HCEC 1CT (cell line): ENCODE measurements at regions not wholly inside any gene's neighbourhood (a gene's known extent, or its start where the extent isn't known, plus 50 kb on each side); places are given as distances from the start of the nearest gene placed in this dataset.

Experiments used
- DNase-seq: peaks from one replicate; pipeline ENCODE4 v3.0.0-alpha.2; 2017

- no peak for DNase-seq
Measured at GRCh38 chr3:145780301-145780700, 380.7 kb downstream of the PLOD2 start.

DNA sequence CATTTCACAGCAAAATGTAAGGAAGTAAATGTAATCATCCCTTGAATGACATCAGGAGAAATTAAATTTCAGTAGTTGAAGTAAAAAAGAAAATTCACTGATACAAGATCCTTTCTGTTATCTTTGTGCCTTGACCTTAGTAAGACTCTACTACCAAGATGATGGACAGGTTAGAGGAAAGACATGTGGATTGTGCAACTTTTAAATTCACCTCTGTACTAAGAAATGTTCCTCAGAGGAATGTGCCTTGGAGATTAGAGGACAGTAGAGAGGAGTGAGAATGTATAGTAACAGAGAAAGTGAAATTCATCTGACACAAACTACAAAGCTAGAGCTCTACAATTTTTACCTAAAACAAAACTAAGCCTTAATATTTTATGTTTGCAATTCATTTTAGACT lies 375.3 kb downstream of the PLOD2 start:
- DNase-seq = no peak

GRCh38 chr3:145798007-145798406 lies 363.0 kb downstream of the PLOD2 start:
- DNase-seq = no peak

DNA sequence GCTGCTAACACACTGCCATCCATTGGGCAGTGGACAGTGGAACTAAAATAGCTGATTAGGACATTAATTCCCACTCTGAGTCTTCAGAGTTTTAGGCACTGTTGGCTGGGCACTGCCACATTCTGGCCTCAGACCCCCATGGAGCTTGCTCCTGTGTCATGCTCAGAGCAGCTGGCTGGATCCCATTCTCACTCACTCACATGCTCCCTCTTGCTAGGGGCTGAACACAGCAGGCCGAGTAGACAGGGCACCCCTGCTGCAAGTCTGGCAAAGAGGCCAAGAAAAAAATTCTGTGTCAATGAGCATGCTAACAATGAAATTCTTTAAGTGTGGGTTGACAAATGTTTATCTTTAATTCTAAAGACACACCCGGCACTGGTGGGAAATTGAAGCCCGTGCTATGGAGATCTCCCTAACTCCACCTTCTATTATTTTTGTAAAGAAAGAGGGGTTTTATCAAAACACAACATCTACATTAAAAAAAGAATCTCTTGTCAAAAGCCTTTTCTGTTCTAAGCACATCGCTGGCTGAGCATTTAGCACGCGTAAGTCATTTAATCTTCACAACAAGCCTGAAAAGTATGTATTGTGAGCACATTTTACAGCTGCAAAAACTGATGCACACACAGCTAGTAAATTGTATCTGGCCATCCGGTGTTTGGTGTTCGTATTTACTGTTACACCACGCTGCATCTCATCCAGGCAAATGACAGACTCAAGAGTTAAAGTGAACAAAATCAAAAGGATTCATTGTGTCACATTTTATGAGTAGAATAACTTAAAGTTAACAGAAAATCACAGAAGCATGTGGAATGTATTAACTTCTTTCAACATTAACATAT lies 362.1 kb downstream of the PLOD2 start:
- no peak for DNase-seq

GRCh38 chr3:145801696-145802095 lies 359.3 kb downstream of the PLOD2 start:
- DNase-seq = no peak

- DNase-seq = peak; percentile 21
Measured at GRCh38 chr3:145807990-145808389, 353.0 kb downstream of the PLOD2 start.

GRCh38 chr3:145812391-145812790 lies 348.6 kb downstream of the PLOD2 start:
- no peak for DNase-seq

DNA sequence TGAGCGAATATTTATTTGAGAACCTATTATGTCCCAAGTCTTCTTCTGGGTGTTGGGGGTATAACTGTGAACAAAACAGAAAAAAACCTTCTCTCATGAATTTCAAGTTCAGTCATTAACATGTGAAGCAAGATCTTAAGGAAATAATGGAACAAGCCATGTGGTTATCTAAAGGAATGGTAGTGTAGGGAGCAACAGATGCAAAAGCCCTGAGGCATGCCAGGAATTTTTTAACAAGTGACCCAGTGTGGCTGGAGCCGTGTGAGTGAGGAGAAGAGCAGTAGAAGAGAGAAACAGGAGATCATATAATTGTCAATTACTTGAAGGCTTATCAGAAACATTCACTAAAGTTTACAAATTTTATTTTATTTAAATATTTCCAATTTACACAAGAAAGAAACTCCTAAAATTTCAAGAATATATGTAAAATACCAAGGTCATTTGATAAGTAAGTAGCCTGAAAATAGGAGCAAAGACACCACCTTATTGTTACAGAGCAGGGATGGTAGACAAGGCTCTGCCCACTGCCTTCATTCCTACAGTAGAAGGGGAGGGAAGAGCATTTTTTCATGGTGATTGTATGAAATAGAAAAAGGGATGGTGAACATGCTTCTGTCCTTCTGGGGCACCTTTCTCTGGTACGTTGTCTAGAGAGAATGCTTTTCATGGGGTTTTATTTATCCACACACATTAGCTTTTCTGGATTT lies 345.1 kb downstream of the PLOD2 start:
- DNase-seq = no peak

GRCh38 chr3:145817870-145818483 lies 343.0 kb downstream of the PLOD2 start:
- DNase-seq = no peak

DNA sequence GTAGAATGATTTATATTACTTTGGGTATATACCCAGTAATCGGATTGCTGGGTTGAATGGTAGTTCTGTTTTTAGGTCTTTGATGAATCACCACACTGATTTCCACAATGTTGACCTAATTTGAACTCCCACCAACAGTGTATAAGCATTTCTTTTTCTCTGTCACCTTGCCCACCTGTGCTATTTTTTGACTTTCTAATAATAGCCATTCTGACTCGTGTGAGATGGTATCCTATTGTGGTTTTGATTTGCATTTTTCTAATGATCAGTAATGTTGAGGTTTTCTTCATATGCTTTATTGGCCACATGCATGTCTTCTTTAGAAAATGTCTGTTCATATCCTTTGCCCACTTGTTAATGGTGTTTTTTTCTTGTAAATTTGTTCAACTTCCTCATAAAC lies 340.8 kb downstream of the PLOD2 start:
- DNase-seq = no peak

- DNase-seq = no peak
Measured at GRCh38 chr3:145842294-145842902, 318.6 kb downstream of the PLOD2 start.

DNA sequence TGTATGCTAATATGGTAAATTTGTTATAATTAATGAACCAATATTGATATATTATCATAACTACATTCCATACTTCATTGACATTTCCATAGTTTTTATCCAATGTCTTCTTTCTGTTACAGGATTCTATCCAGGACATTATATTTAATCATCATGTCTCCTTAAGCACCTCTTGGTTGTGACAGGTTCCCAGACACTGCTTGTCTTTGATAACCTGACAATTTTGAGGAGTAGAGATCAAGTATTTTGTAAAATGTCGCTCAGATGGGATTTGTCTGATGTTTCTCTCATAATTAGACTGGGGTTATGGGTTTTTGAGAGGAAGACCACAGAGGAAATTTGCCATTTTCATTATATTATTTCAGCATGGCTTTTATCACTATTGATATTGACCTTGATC lies 317.4 kb downstream of the PLOD2 start:
- DNase-seq = no peak

GRCh38 chr3:145849115-145849514 lies 311.9 kb downstream of the PLOD2 start:
- DNase-seq = no peak

DNA sequence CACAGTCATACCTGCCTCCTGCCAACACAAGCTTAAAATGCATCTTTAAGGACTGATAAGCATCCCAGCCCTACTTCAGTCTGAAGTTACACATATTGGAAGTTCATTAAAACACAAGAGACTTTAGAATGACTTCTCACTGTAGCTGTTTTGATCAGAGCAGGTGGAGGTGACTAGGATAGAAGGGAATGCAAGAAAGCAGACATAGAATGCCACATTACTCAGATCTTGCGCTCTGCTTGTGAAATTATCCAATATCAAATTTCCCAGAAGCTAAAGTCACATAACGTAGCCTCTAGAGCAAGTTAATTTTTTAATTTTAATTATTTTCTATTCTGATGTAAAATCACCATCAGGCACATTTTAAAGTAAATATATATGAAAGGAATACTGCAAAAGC lies 306.5 kb downstream of the PLOD2 start:
- DNase-seq = no peak

DNA sequence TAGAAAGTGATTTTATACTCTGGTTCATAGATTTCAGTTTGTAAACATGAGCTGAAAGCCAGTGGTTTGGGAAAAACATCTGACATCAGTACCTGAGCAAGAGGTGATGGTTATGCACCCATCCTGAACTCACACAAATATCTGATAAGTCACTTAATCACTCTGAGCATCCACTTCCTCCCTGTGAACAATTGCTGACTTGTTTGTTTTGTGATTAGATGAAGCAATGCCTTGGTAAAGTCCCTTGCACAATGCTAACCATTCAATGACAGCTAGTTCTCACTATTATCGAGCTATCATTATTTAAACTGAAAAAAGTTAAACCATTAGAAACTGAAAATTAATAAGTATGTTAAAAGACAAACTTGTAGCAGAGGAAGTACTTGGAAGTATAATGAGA lies 303.0 kb downstream of the PLOD2 start:
- DNase-seq = no peak

- DNase-seq = no peak
Measured at GRCh38 chr3:145864336-145864735, 296.6 kb downstream of the PLOD2 start.

GRCh38 chr3:145865399-145866018 lies 295.5 kb downstream of the PLOD2 start:
- no peak for DNase-seq

DNA sequence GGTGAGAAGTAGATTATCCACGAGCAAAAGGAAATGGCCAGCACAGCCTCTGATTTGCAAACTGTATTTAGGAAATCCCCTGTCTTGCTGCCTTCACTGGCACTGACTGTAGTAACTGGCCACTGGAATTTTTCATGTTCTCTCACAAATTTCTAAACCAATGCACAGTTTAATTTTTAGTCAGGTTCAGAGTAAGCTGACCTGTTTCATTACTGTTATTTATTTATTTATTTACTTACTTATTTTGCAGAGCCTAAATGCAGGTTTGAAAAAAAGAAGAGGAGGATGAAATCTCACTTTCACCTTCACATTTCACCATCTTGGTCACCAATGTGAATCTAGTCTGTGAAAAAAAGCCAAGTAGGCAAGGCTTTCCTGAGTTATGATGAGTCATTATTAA lies 291.0 kb downstream of the PLOD2 start:
- DNase-seq = no peak

DNA sequence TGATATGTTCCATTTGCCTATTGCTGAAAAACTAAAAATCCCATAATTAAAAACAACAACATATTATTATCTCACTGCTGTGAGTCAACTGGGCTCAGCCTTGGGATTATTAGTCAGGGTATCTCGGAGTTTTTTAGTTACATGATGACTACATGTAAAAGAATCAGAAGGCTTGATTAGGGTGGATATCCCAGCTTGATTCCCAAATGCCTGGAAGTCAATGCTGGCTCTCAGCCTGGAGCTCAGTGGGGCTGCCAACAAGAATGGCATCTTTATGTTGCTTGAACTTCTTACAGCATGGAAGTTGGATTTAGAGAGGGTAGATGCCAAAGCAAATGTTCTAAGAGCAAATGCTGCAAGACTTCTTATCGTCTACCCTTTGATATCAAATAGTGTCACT lies 278.5 kb downstream of the PLOD2 start:
- DNase-seq = peak; percentile 36

DNA sequence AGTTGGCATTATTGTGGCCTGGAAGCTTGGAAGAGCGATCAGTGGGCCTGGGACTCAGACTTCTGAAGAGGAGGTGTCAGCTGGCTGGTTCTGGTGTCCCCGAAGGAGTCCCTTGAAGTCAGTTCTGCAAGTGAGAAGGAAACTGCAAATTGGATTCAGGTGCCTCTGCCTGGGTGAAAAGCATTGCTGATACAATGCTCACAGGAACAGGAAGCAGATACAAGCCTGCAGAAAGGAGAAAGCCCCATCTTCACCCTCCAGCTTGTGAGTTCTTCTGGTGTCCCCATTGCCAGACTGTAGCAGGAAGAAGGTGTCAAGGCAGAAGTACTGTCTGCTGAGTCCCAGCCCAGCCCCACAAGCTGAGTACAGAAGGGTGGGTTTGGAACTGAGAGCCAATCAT lies 271.3 kb downstream of the PLOD2 start:
- DNase-seq = no peak

- DNase-seq = no peak
Measured at GRCh38 chr3:145892869-145893268, 268.1 kb downstream of the PLOD2 start.

- DNase-seq = no peak
Measured at GRCh38 chr3:145893331-145893730, 267.7 kb downstream of the PLOD2 start.

DNA sequence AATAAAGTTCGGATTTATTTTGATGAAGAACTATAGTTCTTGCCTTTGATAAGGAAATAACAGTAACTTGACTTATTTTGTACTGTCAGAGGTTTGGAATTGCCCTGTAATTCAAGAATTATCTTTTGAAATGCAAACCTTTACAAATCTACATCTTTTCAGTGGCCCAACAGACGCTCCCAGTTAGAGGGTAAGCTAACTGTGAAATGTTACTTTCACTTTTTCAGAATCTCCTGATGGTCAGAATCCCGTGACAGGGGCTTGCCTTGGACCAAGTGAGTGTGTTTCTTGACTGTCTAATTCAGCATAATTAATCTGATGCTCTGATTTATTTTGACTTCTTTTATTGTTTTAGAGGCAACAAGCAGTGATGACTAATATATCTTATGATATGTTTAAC lies 262.5 kb downstream of the PLOD2 start:
- no peak for DNase-seq
